GM12864 (cell line): ENCODE measurements at regions not wholly inside any gene's neighbourhood (a gene's known extent, or its start where the extent isn't known, plus 50 kb on each side); places are given as distances from the start of the nearest gene placed in this dataset.

ENCODE experiments used
- DNase-seq: peaks from one replicate; pipeline ENCODE4 v3.0.0-alpha.2; 2011; ENCODE audit warnings: low read depth
- H3K4me3 ChIP-seq: 2 replicates; pipeline ENCODE4 v1.5.1; 2011; ENCODE audit warnings: mild to moderate bottlenecking, low read depth, low read length, control low read depth
- TF ChIP-seq, protein P1 (sequence below): IDR thresholded peaks from 2 replicates; pipeline ENCODE4 v1.5.1; 2011; ENCODE audit warnings: low read depth, mild to moderate bottlenecking, moderate library complexity, low read length, control low read depth, inconsistent platforms; ENCODE audit errors: missing control alignments

DNA sequence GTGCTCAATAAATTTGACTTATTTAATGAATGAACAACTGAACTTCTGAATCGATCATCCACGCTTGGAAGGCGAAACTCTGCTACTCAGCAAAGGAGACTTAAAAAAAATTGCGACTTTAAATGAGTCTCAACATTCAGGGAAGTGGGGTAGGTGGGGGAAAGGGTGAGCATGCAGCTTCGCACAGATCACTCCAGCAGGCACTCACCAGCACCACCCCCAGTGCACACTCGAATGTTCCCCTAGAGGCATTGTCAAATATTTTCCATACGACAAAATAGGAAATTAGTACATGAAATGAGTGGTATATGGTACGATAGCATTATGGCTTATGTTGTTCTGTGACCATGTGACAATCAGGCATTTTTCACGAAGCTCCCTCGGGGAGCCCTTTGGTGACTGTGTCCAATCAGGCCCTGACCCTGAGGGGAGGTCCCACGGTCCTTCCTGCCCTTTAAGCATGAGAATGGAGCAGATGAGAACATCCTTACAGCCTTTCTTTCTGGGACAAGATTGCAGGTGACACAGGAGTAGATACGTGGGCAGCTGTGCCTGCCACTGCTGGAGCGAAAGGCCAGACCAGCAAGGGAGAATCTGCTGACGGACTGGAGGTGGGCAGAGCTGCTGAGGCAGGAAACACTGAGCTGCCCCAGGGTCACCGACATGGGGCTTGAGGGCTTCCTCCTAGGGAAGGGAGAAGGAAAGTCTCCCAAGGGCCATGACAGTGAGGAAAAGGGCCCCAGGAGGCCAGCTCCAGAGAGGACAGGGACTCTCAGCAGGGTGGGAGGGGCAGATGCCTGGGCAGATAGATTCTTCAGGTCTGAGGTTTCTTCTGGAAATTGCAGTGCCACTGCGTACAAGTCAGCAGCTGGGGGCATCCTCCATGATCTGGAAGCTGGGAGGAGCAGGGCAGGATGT, 101.3 kb upstream of the ID2 start:
- TF ChIP-seq, protein P1, sequence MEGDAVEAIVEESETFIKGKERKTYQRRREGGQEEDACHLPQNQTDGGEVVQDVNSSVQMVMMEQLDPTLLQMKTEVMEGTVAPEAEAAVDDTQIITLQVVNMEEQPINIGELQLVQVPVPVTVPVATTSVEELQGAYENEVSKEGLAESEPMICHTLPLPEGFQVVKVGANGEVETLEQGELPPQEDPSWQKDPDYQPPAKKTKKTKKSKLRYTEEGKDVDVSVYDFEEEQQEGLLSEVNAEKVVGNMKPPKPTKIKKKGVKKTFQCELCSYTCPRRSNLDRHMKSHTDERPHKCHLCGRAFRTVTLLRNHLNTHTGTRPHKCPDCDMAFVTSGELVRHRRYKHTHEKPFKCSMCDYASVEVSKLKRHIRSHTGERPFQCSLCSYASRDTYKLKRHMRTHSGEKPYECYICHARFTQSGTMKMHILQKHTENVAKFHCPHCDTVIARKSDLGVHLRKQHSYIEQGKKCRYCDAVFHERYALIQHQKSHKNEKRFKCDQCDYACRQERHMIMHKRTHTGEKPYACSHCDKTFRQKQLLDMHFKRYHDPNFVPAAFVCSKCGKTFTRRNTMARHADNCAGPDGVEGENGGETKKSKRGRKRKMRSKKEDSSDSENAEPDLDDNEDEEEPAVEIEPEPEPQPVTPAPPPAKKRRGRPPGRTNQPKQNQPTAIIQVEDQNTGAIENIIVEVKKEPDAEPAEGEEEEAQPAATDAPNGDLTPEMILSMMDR = no peak
- no peak for DNase-seq
- no peak overlapping the region for H3K4me3 ChIP-seq

DNA sequence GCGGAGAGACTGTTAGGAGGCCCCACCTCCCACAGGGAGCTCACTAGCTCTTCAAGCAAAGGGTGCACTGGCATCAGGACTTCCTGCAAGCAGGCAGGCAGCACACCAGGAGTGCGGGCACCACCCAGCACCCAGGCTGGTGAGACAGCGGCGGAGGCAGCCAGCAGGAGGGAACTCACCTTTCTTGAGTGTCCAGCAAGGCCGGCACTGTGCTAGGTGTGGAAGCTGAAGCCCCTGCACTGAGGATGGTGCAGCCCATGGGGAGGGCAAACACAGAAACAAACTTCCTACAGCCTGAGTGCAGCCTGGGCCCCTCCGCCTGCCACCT, 100.7 kb upstream of the ID2 start:
- DNase-seq = no peak
- H3K4me3 ChIP-seq = no peak overlapping the region
- TF ChIP-seq, protein P1 = no peak

DNA sequence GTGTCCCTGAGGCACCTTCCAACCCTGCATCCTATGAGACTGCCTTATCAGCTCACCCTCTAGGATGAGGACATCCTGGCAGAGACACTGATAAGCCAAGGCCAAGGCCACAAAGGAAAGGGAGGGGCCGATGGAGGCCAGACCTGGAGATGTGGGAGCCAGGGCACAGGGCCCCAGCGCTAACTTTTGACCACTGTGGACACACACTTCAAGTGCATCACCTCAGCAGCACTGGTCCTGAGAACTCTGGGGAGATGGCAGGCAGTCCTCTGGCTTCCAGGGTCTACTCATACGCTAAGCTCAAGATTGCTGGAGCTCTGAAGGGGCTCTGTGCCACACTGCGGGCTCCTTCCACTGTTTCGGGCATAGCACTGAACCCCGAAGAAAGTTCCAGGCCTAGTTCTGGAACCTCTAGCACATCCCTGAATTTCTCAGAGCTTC, 100.2 kb upstream of the ID2 start:
- no peak overlapping the region for H3K4me3 ChIP-seq

DNA sequence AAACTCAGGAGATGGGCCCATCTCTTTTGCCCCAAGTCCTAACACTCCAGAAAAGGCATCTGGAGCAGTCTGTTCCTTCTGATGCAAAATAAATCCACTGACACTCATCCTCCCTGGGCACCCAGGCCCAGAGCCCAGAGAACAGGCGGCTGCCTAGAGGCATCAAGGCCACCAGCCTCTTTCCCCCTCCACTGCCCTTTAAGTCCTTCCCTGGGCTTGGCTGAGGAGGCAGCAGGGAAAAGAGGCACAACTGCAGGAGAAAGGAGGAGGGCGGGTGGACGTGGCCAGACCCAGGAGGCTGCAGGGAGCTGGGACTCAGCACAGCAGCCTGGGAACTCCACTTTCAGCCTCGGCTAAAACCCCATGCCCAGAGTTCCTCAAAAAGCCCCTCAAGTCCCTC, 99.7 kb upstream of the ID2 start:
- TF ChIP-seq, protein P1 = no peak
- no peak for DNase-seq
- no peak overlapping the region for H3K4me3 ChIP-seq

More for the DNA sequence above, 100.2 kb upstream of the ID2 start:
- no peak for DNase-seq
- TF ChIP-seq, protein P1 = no peak

DNA sequence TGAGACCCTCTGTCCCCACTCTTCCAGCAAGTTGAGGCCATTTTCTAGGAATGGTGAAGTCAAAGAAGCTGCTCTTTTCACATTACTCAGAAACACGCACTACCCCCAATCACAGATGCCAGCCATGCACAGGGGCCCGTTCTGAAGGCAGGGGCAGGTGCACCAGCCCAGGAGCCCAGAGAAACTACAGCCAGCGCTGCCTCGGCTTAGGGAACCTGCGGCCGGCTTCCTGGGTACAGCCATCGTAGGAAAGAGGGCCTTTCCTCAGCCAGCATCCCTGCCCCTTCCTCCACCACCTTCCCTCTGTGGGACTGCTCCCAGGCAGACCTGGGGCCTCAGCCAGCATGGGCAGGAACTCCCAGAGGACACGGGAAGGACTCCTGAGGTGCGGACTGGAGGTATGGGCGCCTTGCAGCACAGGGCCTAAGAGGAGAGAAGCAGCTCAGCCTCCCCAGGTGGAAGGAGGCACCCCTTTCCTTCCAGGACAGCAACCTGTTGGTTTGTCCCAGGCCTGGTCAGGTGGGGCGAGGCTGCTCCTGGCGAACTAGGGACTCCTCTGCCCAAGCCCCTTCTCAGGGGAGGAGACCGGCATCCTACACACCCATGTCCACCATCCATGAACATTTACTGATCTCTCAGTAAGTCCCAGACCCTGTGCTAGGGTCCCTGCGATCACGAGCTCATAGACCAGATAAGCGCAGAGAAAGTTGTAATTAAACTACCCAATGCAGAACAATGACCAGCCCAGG, 99.0 kb upstream of the ID2 start:
- DNase-seq = no peak
- TF ChIP-seq, protein P1 = no peak
- H3K4me3 ChIP-seq = no peak overlapping the region

DNA sequence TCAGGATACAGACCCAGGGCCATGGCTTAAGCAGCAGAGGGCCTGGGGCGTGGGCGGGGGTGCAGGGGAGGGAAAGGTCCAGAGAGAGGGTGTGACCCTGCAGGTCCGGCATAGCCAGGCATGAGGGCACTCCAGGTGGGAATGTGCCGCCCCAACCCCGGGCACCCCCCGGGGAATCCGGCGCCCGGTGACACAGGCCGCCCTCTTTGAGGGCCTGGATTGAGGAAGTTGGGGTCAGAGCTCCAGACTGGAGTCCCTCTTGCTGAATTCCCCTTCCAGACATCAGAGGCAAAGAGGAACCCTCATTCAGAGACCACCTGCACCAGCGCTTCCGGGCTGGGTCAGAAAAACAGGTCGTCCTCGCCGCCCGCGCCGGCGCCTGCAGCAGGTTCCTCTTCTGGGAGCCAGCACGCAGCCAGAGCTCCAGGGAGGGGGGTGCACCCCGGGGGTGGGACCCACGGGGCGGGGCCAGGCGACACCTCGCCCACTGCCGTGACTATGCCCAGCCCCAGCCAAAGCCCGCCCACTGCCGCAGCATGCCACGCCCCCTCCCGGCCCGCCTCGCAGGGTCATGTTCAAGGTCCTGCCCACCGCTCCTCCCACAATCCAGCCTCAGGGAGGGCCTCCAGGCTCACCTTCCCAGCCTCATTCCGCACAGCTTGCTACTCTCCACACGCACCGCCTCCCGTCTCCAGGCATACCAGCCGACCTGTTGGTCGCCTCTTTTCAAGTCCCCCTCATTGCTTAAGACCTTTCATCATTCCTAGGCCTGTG, 98.3 kb upstream of the ID2 start:
- no peak overlapping the region for H3K4me3 ChIP-seq
- TF ChIP-seq, protein P1 = no peak
- no peak for DNase-seq
